H1 (cell line): ENCODE measurements at regions not wholly inside any gene's neighbourhood (a gene's known extent, or its start where the extent isn't known, plus 50 kb on each side); places are given as distances from the start of the nearest gene placed in this dataset.

ENCODE experiments used
- ATF3 ChIP-seq: IDR thresholded peaks from 2 replicates; pipeline ENCODE4 v1.6.1; 2011; ENCODE audit warnings: low read depth, mild to moderate bottlenecking, low read length; ENCODE audit not compliant: insufficient read depth
- BRCA1 ChIP-seq: IDR thresholded peaks from 2 replicates; pipeline ENCODE4 v1.6.1; 2012; ENCODE audit warnings: low read depth, low read length, improper control_type of control experiment
- CEBPB ChIP-seq: IDR thresholded peaks from 2 replicates; pipeline ENCODE4 v1.6.1; 2012; ENCODE audit warnings: low read depth, low read length
- RBBP5 ChIP-seq: IDR thresholded peaks from 2 replicates; pipeline ENCODE4 v1.7.1; 2012; ENCODE audit warnings: low read depth, mild to moderate bottlenecking, inconsistent platforms, low read length, moderate library complexity, borderline replicate concordance
- RXRA ChIP-seq: IDR thresholded peaks from 2 replicates; pipeline ENCODE4 v1.6.1; 2011; ENCODE audit warnings: low read depth, mild to moderate bottlenecking, low read length, moderate library complexity; ENCODE audit not compliant: insufficient read depth

- TF ChIP-seq CEBPB (no peak), RXRA (no peak), ATF3 (no peak), RBBP5 (no peak), BRCA1 (no peak)
Measured at GRCh38 chrX:42117318-42117717, 194.0 kb upstream of the CASK start (continued).
